ENCODE measurements at regions not wholly inside any gene's neighbourhood (a gene's known extent, or its start where the extent isn't known, plus 50 kb on each side); places are given as distances from the start of the nearest gene placed in this dataset.
A peak's percentile ranks its signal among the peaks of the same experiment; 100 is the strongest.

DNA sequence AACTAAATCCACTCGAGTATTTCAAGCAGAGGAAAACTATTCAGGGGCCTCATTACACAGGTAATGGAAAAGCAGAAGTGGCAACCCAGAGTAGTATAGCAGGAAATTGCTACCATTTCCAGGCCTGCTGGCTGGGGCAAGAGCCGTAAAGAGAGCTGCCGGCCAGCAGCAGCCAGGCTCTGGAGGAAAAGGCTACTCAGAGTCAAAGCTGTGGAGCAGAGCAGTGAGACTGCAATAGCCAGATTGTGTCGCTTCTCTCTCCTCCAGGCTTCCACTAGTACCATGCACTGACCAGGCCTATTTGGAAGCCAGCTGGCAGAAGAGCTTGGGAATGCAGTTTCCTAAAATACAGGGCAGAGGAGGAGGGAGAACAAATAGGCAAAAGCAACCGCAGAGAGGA lies 155.5 kb downstream of the OMA1 start:
- H3K4me3 ChIP-seq (ENCODE audit: low read depth, low read length): no peak overlapping the region
- no peak for DNase-seq (ENCODE audit: low read depth)

DNA sequence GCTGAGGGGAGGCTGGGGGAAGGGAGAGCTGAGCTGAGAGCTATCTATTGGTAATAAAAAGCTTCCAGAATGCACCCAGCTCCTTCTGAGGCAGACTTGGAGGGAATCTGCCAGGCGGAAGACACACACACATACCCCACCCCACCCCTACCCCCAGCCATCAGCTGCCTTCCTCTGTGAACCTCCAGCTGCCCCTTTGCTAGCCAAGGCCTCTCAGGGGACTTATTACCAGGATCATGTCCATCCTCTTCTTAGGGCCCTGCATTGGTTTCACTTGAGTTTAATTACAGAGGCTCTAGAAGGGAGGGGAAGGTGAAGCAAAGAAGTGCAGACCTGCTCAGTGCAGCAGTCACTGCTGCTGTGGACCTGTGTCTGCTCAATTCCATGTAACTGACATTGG lies 156.4 kb downstream of the OMA1 start:
- no peak overlapping the region for H3K4me3 ChIP-seq (ENCODE audit: low read depth, low read length)
- no peak for DNase-seq (ENCODE audit: low read depth)

GRCh38 chr1:58380345-58380744 lies 166.2 kb downstream of the OMA1 start:
- no peak for DNase-seq (ENCODE audit: low read depth)

GRCh38 chr1:58367217-58367616 lies 179.3 kb downstream of the OMA1 start:
- DNase-seq (ENCODE audit: low read depth): no peak
- H3K4me3 ChIP-seq (ENCODE audit: low read depth, low read length): no peak overlapping the region

More at GRCh38 chr1:58380345-58380744, 166.2 kb downstream of the OMA1 start:
- no peak overlapping the region for H3K4me3 ChIP-seq (ENCODE audit: low read depth, low read length)

GRCh38 chr1:58365328-58365727 lies 181.2 kb downstream of the OMA1 start:
- DNase-seq (ENCODE audit: low read depth): no peak
- no peak overlapping the region for H3K4me3 ChIP-seq (ENCODE audit: low read depth, low read length)

DNA sequence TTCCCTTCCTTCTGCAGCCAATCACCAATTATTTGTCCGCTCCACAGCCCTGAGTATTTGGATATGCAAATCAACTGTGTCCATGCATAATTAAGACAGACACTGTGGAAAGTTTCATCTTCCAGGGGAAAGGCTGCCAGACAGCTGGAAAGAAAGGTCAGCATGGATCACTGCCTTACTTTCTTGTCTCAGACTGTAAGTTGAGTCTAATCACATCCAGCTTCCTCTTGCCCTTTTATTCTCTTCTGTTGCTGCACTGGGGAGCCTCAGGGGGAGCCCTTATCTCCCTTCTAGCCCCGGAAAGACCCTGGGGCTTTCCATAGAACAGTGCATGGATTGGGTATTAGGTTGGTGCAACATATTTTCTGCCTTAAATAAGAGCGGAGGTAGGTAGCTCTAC lies 182.9 kb downstream of the OMA1 start:
- H3K4me3 ChIP-seq (ENCODE audit: low read depth, low read length): no peak overlapping the region
- DNase-seq (ENCODE audit: low read depth): no peak

GRCh38 chr1:58361134-58361533 lies 185.4 kb downstream of the OMA1 start:
- no peak overlapping the region for H3K4me3 ChIP-seq (ENCODE audit: low read depth, low read length)
- DNase-seq (ENCODE audit: low read depth): no peak

DNA sequence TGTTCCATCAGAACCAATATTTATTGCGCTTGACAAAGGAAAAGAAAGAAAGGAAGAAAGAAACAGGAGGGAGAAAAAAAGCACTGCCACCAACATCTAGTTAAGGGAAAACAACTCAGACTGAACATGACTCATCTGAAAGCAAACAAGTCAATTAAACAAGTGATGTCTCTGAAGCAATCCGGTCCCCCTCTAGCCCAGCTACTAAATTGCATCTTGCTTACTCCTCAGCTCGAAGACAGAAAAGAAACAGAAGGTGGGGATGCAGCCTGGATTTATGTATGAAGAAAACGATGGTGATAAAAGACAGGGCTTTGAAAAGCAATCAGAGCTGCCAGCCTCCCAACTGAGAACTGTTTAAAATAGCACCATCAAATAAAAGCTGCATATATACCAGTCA lies 188.2 kb downstream of the OMA1 start:
- peak; percentile 8 for DNase-seq (ENCODE audit: low read depth)

GRCh38 chr1:58356402-58356801 lies 190.1 kb downstream of the OMA1 start:
- H3K4me3 ChIP-seq (ENCODE audit: low read depth, low read length): no peak overlapping the region
- no peak for DNase-seq (ENCODE audit: low read depth)

More for the DNA sequence above, 188.2 kb downstream of the OMA1 start:
- H3K4me3 ChIP-seq (ENCODE audit: low read depth, low read length): no peak overlapping the region

DNA sequence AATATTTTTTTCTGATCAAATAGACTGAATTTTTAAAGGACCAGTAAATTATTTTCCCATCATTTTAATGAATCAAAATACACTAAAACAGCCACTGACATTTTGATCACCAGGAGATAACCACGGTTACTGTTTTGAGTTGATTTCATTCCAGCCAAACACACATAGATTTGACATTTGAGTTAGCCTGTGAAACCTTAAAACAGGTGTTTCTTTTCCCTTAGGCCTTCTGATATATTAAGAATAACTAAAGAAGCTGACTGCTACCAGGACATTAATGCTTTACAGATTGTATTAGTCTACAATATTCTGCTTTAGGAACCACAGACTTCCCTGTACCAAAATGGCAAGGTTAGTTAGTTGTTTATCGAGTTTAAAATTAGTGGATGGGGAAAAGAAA lies 193.4 kb downstream of the OMA1 start:
- H3K4me3 ChIP-seq (ENCODE audit: low read depth, low read length): no peak overlapping the region
- DNase-seq (ENCODE audit: low read depth): no peak

- H3K4me3 ChIP-seq (ENCODE audit: low read depth, low read length): no peak overlapping the region
- DNase-seq (ENCODE audit: low read depth): no peak
Observed at GRCh38 chr1:58352476-58353092, 193.9 kb downstream of the OMA1 start.

GRCh38 chr1:58346036-58346355 lies 200.5 kb downstream of the OMA1 start:
- no peak for DNase-seq (ENCODE audit: low read depth)
- H3K4me3 ChIP-seq (ENCODE audit: low read depth, low read length): no peak overlapping the region

DNA sequence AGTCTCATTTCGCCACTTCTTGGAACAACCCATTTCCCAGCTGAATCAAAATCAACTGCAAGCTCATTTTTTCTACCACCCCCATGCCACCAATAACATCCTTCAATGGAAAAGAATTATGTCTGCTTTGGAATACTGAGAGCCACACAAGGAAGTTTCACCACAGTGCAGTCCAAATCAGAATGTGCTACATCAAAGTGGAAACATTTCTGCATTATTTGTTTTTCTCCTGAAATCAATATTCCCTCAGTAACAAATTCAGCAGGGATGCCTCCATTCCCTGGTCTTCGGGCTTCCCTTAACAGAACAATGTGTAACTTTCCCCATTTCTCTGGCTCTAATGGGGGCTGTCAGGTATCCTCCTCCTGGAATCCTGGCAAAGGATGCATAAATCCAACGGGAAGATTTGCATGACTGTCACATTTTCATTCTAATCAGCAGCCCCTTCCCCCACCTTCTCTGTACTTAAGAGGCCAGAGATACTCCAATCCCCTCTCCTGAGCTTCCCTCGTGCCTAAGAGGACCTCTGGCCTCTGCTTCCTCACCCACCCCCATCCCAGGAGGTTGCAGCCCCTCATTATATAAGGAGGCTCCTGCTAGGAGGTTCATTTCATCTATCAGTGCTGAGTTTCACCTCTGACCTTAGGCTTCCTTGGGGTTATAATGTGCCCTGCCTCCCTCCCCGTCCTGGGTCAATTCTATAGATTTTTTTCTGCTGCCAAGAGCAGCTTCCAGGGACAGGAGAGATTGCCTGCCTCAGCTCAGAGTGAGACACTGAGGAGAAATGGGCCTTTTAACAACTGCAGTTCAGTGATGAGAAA lies 201.1 kb downstream of the OMA1 start:
- no peak for DNase-seq (ENCODE audit: low read depth)
- H3K4me3 ChIP-seq (ENCODE audit: low read depth, low read length): no peak overlapping the region

DNA sequence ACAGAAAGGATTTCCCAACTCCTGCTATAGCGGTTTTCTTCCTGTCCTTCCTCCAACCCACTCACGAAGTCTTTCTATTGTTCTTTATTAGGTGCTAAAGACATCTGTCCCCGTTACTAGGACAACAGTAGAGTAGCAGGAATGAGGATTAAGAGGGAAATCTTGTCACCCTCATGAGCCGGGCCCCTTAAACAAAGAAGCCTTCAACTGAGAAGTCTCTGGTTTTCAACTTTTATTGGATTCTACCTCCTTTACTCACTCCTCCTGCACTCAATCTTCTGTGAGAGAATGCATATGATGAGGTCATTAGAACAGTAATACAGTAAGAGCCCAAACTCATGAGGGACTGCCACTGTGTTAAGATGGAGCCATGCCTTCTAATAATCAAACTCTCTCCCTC lies 206.3 kb downstream of the OMA1 start:
- DNase-seq (ENCODE audit: low read depth): no peak
- no peak overlapping the region for H3K4me3 ChIP-seq (ENCODE audit: low read depth, low read length)

- H3K4me3 ChIP-seq (ENCODE audit: low read depth, low read length): no peak overlapping the region
- no peak for DNase-seq (ENCODE audit: low read depth)
Observed at GRCh38 chr1:58338081-58338480, 208.4 kb downstream of the OMA1 start.

DNA sequence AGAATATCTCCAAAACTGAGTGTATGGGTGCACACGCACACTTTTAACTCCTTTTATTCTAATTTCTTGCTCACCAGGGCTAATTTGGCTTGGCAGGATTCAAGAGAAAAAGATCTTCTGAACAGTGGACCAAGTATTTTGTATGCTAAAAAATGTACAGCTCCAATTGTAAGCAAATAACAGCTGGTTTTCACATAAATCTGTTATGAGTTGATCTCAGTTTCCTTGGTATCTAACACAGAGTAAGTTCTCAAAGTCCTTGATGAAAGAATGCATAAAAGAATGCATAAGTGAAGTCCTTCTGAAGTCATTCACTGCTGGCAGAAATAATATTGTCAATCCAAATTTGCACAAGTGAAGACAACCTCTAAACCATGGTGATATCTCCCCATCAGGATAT lies 213.0 kb downstream of the OMA1 start:
- no peak for DNase-seq (ENCODE audit: low read depth)
- H3K4me3 ChIP-seq (ENCODE audit: low read depth, low read length): no peak overlapping the region

DNA sequence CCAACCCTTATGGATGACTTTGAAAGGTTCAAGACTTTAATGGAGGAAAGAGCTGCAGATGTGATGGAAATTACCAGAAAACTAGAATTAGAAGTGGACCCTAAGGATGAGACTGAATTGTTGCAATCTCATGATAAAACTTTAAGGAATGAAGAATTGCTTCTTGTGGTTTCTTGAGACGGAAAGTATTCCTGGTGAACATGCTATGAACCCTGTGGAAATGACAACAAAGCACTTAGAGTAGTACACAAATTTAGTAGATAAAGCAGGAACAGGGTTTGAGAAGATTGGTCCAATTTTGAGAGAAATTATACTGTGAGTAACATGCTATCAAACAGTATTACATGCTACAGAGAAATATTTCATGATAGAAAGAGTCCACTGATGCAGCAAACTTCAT lies 215.4 kb downstream of the OMA1 start:
- no peak overlapping the region for H3K4me3 ChIP-seq (ENCODE audit: low read depth, low read length)
- no peak for DNase-seq (ENCODE audit: low read depth)

- H3K4me3 ChIP-seq (ENCODE audit: low read depth, low read length): no peak overlapping the region
- no peak for DNase-seq (ENCODE audit: low read depth)
Observed at GRCh38 chr1:58325866-58326265, 220.7 kb downstream of the OMA1 start.

GRCh38 chr1:58324558-58324957 lies 222.0 kb downstream of the OMA1 start:
- no peak overlapping the region for H3K4me3 ChIP-seq (ENCODE audit: low read depth, low read length)
- DNase-seq (ENCODE audit: low read depth): no peak

DNA sequence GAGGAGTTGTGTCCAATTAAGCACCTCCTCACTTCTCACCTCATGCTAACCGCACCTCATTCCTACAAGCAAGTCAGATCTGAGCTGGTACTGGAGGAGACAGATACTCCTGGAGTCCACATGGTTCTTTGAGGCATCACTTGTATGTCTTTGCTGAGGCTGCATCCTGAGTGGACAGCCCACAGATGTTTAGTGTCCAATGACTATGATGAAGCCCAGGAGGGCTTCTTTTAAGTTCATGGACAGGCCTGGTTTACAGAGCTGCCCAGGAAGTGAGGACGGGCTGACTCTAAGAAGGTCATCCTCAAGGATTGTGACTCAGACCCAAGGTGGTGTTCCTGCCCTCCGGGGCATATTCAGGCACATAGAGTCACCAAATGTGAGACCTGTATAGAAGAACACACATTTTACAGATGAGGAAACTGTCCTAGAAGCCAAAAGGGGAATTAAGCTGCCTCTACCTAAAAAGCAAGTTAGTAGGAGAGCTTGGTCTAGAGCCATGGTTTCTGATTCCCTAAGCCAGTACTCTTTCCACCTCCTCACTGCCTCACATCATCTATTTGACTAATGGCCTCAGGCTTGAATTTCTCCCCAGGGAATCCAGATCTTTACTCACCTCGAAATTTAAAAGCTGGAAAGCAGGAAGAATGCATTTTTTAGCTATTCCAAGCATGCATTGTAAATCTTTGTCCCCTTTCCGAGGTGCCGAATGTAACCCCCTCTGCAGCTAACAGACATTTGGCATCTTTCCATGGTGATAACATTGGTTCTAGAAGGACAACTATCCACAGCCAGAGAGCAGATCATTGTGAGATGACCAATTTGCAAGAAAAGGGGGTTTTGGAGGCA lies 228.1 kb downstream of the OMA1 start:
- peak; percentile 0 for DNase-seq (ENCODE audit: low read depth)
- no peak overlapping the region for H3K4me3 ChIP-seq (ENCODE audit: low read depth, low read length)
